Spleen (tissue), 11 donors: ENCODE measurements at regions not wholly inside any gene's neighbourhood (a gene's known extent, or its start where the extent isn't known, plus 50 kb on each side); places are given as distances from the start of the nearest gene placed in this dataset.

Experiments used
- DNase-seq: peaks from one replicate; pipeline ENCODE4 v3.0.0-alpha.2; 2020
- H3K27ac ChIP-seq, 8 donors: fragments of 200-600 bp; sonication (generic) in 7 of 8; 1 replicate in 4 of 8; 2 replicates in 4 of 8; pipeline versions ENCODE4 v1.5.0 to v1.8.0; 2016 to 2021; ENCODE audit warnings: inconsistent platforms in 4 of 8, mild to moderate bottlenecking in 4 of 8, moderate library complexity in 1 of 8
- H3K27me3 ChIP-seq, 7 donors: fragments of 200-600 bp; sonication (generic) in 6 of 7; replicated peaks in 1 of 7; 1 replicate in 4 of 7; 2 replicates in 3 of 7; pipeline versions ENCODE4 v1.5.0 to v1.8.0; 2016 to 2021; ENCODE audit warnings: inconsistent platforms in 3 of 7, mild to moderate bottlenecking in 1 of 7
- H3K36me3 ChIP-seq, 6 donors: fragments of 200-600 bp; sonication (generic) in 5 of 6; 1 replicate in 4 of 6; 2 replicates in 2 of 6; pipeline versions ENCODE4 v1.5.0 to v1.8.0; 2016 to 2021; ENCODE audit warnings: inconsistent platforms in 2 of 6
- H3K4me1 ChIP-seq, 6 donors: fragments of 200-600 bp; sonication (generic) in 5 of 6; 1 replicate in 3 of 6; 2 replicates in 3 of 6; pipeline versions ENCODE4 v1.5.0 to v1.8.0; 2016 to 2021; ENCODE audit warnings: inconsistent platforms in 3 of 6
- H3K4me3 ChIP-seq, 8 donors: fragments of 200-600 bp; sonication (generic) in 7 of 8; 1 replicate in 4 of 8; 2 replicates in 4 of 8; pipeline versions ENCODE4 v1.5.0 to v1.8.0; 2016 to 2021; ENCODE audit warnings: inconsistent platforms in 4 of 8, mild to moderate bottlenecking in 4 of 8, moderate library complexity in 2 of 8
- H3K9me3 ChIP-seq, 8 donors: fragments of 200-600 bp; sonication (generic) in 7 of 8; 1 replicate in 4 of 8; 2 replicates in 4 of 8; pipeline versions ENCODE4 v1.5.0 to v1.8.0; 2016 to 2021; ENCODE audit warnings: inconsistent platforms in 4 of 8
- CTCF ChIP-seq, 11 experiments: fragments of 200-600 bp in 7 of 11; fragments of 450-650 bp in 4 of 11; sonication (generic) in 4 of 11; IDR thresholded peaks in 8 of 11; conservative IDR thresholded peaks in 3 of 11; 1 replicate in 7 of 11; 2 replicates in 4 of 11; pipeline versions ENCODE4 v1.4.0 to v1.8.0; 2016 to 2021; ENCODE audit warnings: antibody characterized with exemption in 11 of 11, inconsistent platforms in 4 of 11, mild to moderate bottlenecking in 1 of 11
- POLR2A ChIP-seq, 3 donors: fragments of 450-650 bp; IDR thresholded peaks; one replicate each; pipeline ENCODE4 v1.5.1; 2017; ENCODE audit warnings: antibody characterized with exemption in 3 of 3, mild to moderate bottlenecking in 1 of 3
- POLR2AphosphoS5 ChIP-seq, 3 donors: sonication (generic); formaldehyde crosslinking; IDR thresholded peaks; one replicate each; pipeline ENCODE4 v1.5.1; 2017; ENCODE audit warnings: antibody characterized with exemption in 3 of 3
- WGBS, 5 donors: extraction: QIAGEN DNeasy Blood & Tissue Kit in 3 of 5; methylation state at CpG; one replicate each; pipeline versions ENCODE4 v1.1.5 to v1.1.7; 2013 to 2018; 5-methylcytosine and 5-hydroxymethylcytosine counted together
- intact Hi-C: fragments of 100-400 bp; cut with DNase I; formaldehyde crosslinking; loops from one replicate; pipeline ENCODE4 v1.15.0; 2023; ENCODE audit warnings: low total_unique reads
- donor health status: healthy with polysubstance abuse.
- donor health status: DM: no; HTN: no; CAD: no; lungs with moderate emphysema.
- donor health status: DM: no; HTN: no; CAD: no.
- donor health status: Bipolar disorder and iron deficiency.
- donor health status: healthy.
- donor health status: DM: no; HTN: no; CAD: no.
- donor health status: DM: yes; HTN: yes; CAD: no.

GRCh38 chr1:234529950-234530237 lies 50.9 kb upstream of the TARBP1 start:
- Histone ChIP-seq H3K4me1 (peaks cover 17 to 85% (median 63%) of the 10 kb centered on the region in 6 donors), H3K4me3 (no peak overlapping the region), H3K27me3 (no peaks in the 10 kb centered on the region), H3K9me3 (no peaks in the 10 kb centered on the region), H3K36me3 (no peaks in the 10 kb centered on the region), H3K27ac (peak overlapping the region in 4 of 8 donors; percentile 52 to 88 (median 69))
- no peak for TF ChIP-seq POLR2A (IDR thresholded peaks at IDR 0.05)
- no peak for TF ChIP-seq CTCF (IDR thresholded peaks at IDR 0.05 in 8 of 11, conservative IDR thresholded peaks at IDR 0.05 in 3 of 11)
- TF ChIP-seq POLR2AphosphoS5 (IDR thresholded peaks at IDR 0.05) = no peak
- 59 to 68% (median 61%) methylated on average over 2 of the region's 2 CpGs for WGBS, 5 donors
- no peak for DNase-seq
- intact Hi-C loops = no loop called here

GRCh38 chr1:234529095-234529949 lies 50.3 kb upstream of the TARBP1 start:
- WGBS, 5 donors = 73 to 83% (median 81%) methylated on average over 8 of the region's 8 CpGs
- Histone ChIP-seq H3K4me3 (no peak overlapping the region), H3K4me1 (peaks cover 11 to 85% (median 60%) of the 10 kb centered on the region in 6 donors), H3K27me3 (no peaks in the 10 kb centered on the region), H3K9me3 (no peaks in the 10 kb centered on the region), H3K36me3 (no peaks in the 10 kb centered on the region), H3K27ac (peak overlapping the region in 5 of 8 donors; percentile 7 to 88 (median 52))
- no peak for DNase-seq
- TF ChIP-seq POLR2A (IDR thresholded peaks at IDR 0.05) (no peak), POLR2AphosphoS5 (IDR thresholded peaks at IDR 0.05) (no peak), CTCF (IDR thresholded peaks at IDR 0.05 in 8 of 11, conservative IDR thresholded peaks at IDR 0.05 in 3 of 11) (no peak)
- intact Hi-C loops = no loop called here
